SU-DHL-6 (cell line): ENCODE measurements at regions not wholly inside any gene's neighbourhood (a gene's known extent, or its start where the extent isn't known, plus 50 kb on each side); places are given as distances from the start of the nearest gene placed in this dataset.

Experiments used
- H2AFZ ChIP-seq: fragments of 200-600 bp; sonication (generic); 2 replicates; pipeline ENCODE4 v1.6.1; 2014; ENCODE audit warnings: low read depth, mild to moderate bottlenecking, moderate library complexity, mixed read lengths, antibody characterized with exemption, low read length; ENCODE audit not compliant: severe bottlenecking
- H3F3A ChIP-seq: fragments of 200-600 bp; shearing (Covaris generic); 2 replicates; pipeline ENCODE4 v1.6.0; 2016; ENCODE audit warnings: antibody characterized with exemption, mild to moderate bottlenecking; ENCODE audit not compliant: insufficient read depth
- H3K27ac ChIP-seq: fragments of 200-600 bp; sonication (generic); 2 replicates; pipeline ENCODE4 v1.5.1; 2016; ENCODE audit warnings: low read depth, mild to moderate bottlenecking, low read length, moderate library complexity, mixed read lengths
- H3K27me3 ChIP-seq: fragments of 200-600 bp; sonication (generic), shearing (Covaris generic); 2 replicates; pipeline ENCODE4 v1.6.0; 2014; ENCODE audit warnings: mild to moderate bottlenecking, low read length
- H3K36me3 ChIP-seq: fragments of 200-600 bp; sonication (generic); 2 replicates; pipeline ENCODE4 v1.6.1; 2014; ENCODE audit warnings: mild to moderate bottlenecking, low read length, mixed read lengths
- H3K4me2 ChIP-seq: fragments of 300-600, 200-600 bp; shearing (Covaris generic), sonication (generic); 2 replicates; pipeline ENCODE4 v1.6.0; 2014; ENCODE audit warnings: low read length, low read depth, mild to moderate bottlenecking; ENCODE audit not compliant: poor library complexity, severe bottlenecking
- H3K4me3 ChIP-seq: fragments of 200-600 bp; sonication (generic); 2 replicates; pipeline ENCODE4 v1.5.1; 2014; ENCODE audit warnings: antibody characterized with exemption, low read length, mild to moderate bottlenecking, mixed read lengths; ENCODE audit not compliant: insufficient read depth, poor library complexity, severe bottlenecking
- H3K79me2 ChIP-seq: fragments of 200-600 bp; sonication (generic); 2 replicates; pipeline ENCODE4 v1.6.1; 2014; ENCODE audit warnings: mild to moderate bottlenecking, low read length, moderate library complexity; ENCODE audit not compliant: insufficient read depth
- H3K9ac ChIP-seq: fragments of 200-600 bp; sonication (generic); 2 replicates; pipeline ENCODE4 v1.7.0; 2014; ENCODE audit warnings: mild to moderate bottlenecking, low read length
- H3K9me2 ChIP-seq: fragments of 200-600 bp; sonication (generic); replicated peaks from 2 replicates; pipeline ENCODE4 v1.6.1; 2014; ENCODE audit warnings: low read length; ENCODE audit not compliant: insufficient read depth
- H3K9me3 ChIP-seq: fragments of 200-600 bp; sonication (generic); 2 replicates; pipeline ENCODE4 v1.6.1; 2014; ENCODE audit warnings: low read length, mixed read lengths; ENCODE audit not compliant: insufficient read depth
- H4K20me1 ChIP-seq: fragments of 200-600 bp; sonication (generic); 2 replicates; pipeline ENCODE4 v1.6.1; 2014; ENCODE audit warnings: low read depth, mild to moderate bottlenecking, antibody characterized with exemption, low read length, moderate library complexity, mixed read lengths
- CTCF ChIP-seq: fragments of 200-600 bp; sonication (generic); IDR thresholded peaks from one replicate; pipeline ENCODE4 v1.5.1; 2017; ENCODE audit warnings: antibody characterized with exemption, mild to moderate bottlenecking, low read length, moderate library complexity; ENCODE audit not compliant: insufficient read depth, poor library complexity, severe bottlenecking
- EZH2phosphoT487 ChIP-seq: fragments of 200-600 bp; sonication (generic), shearing (Covaris generic); conservative IDR thresholded peaks from 2 replicates; pipeline ENCODE4 v1.6.1; 2018; ENCODE audit warnings: mild to moderate bottlenecking, antibody characterized with exemption, low read length, moderate library complexity, mixed read lengths

GRCh38 chr15:37856109-37856508 lies 78.3 kb upstream of the TMCO5A start:
- Histone ChIP-seq H3K9ac (no peak overlapping the region), H2AFZ (no peak overlapping the region), H4K20me1 (no peaks in the 10 kb centered on the region), H3K4me3 (no peak overlapping the region), H3K36me3 (no peaks in the 10 kb centered on the region), H3K9me3 (no peaks in the 10 kb centered on the region), H3K27me3 (no peaks in the 10 kb centered on the region; the same call in 1 of the 2 replicates), H3K9me2 (no peaks in the 10 kb centered on the region), H3K4me2 (no peak overlapping the region), H3K79me2 (no peaks in the 10 kb centered on the region), H3K27ac (no peak overlapping the region), H3F3A (no peaks in the 10 kb centered on the region)
- TF ChIP-seq CTCF (no peak), EZH2phosphoT487 (no peak)

- Histone ChIP-seq H3K4me2 (no peak overlapping the region), H3K79me2 (no peaks in the 10 kb centered on the region), H3K4me3 (no peak overlapping the region), H3K27me3 (no peaks in the 10 kb centered on the region), H3F3A (no peaks in the 10 kb centered on the region), H4K20me1 (no peaks in the 10 kb centered on the region), H3K9me2 (no peaks in the 10 kb centered on the region), H3K9ac (no peak overlapping the region), H3K36me3 (no peaks in the 10 kb centered on the region), H2AFZ (no peak overlapping the region), H3K27ac (no peak overlapping the region), H3K9me3 (no peaks in the 10 kb centered on the region)
- TF ChIP-seq CTCF = no peak
- no peak for TF ChIP-seq EZH2phosphoT487
Measured at GRCh38 chr15:37860896-37861295, 73.5 kb upstream of the TMCO5A start.

- Histone ChIP-seq H3K27ac (no peak overlapping the region), H2AFZ (no peak overlapping the region), H4K20me1 (no peaks in the 10 kb centered on the region), H3F3A (no peaks in the 10 kb centered on the region), H3K36me3 (no peaks in the 10 kb centered on the region), H3K9ac (no peak overlapping the region), H3K4me2 (no peak overlapping the region), H3K9me2 (no peaks in the 10 kb centered on the region), H3K79me2 (no peaks in the 10 kb centered on the region), H3K27me3 (no peaks in the 10 kb centered on the region), H3K4me3 (no peak overlapping the region), H3K9me3 (no peaks in the 10 kb centered on the region)
- no peak for TF ChIP-seq EZH2phosphoT487
- no peak for TF ChIP-seq CTCF
Measured at GRCh38 chr15:37865687-37866086, 68.8 kb upstream of the TMCO5A start.
